WTC11 (cell line): ENCODE measurements at regions not wholly inside any gene's neighbourhood (a gene's known extent, or its start where the extent isn't known, plus 50 kb on each side); places are given as distances from the start of the nearest gene placed in this dataset.

ENCODE experiments used
- ATAC-seq: fragments of 200-7000 bp; cut with Tn5 transposase; 2 replicates; pipeline ENCODE4 v1.10.0; 2021; ENCODE audit warnings: mild to moderate bottlenecking, moderate library complexity
- CTCF ChIA-PET: fragments of 300-600 bp; sonication (Branson Sonifier 250); formaldehyde crosslinking; loops from one replicate; lab custom pipeline; 2021; ENCODE audit warnings: antibody characterized with exemption; lab: Charles Lee
- POLR2A ChIA-PET: fragments of 350-600 bp; sonication (Branson Sonifier 250); formaldehyde crosslinking; loops from one replicate; lab custom pipeline; 2021; ENCODE audit warnings: antibody characterized with exemption; lab: Charles Lee
- DNase-seq: peaks from one replicate; pipeline ENCODE4 v3.0.0; 2021; ENCODE audit warnings: low spot score
- H3K27ac Mint-ChIP-seq: 2 replicates; pipeline ENCODE4 v1.8.0; 2021; ENCODE audit warnings: mixed read lengths
- H3K27me3 Mint-ChIP-seq: 2 replicates; pipeline ENCODE4 v1.8.0; 2021; ENCODE audit warnings: low read depth, mild to moderate bottlenecking, moderate library complexity, mixed read lengths
- H3K36me3 Mint-ChIP-seq: 2 replicates; pipeline ENCODE4 v1.8.0; 2021; ENCODE audit warnings: mixed read lengths
- H3K4me1 Mint-ChIP-seq: 2 replicates; pipeline ENCODE4 v1.8.0; 2022; ENCODE audit warnings: mixed read lengths
- H3K4me3 Mint-ChIP-seq: 2 replicates; pipeline ENCODE4 v1.8.0; 2021; ENCODE audit warnings: mild to moderate bottlenecking, moderate library complexity, mixed read lengths
- H3K9me3 Mint-ChIP-seq: 2 replicates; pipeline ENCODE4 v1.8.0; 2021; ENCODE audit warnings: mixed read lengths
- ATF1 ChIP-seq: sonication (generic); formaldehyde crosslinking; IDR thresholded peaks from 2 replicates; pipeline ENCODE4 v1.8.1; 2023; ENCODE audit warnings: mild to moderate bottlenecking, moderate library complexity, missing genetic modification reagents
- ATF2 ChIP-seq: sonication (generic); formaldehyde crosslinking; IDR thresholded peaks from 2 replicates; pipeline ENCODE4 v1.8.1; 2022; ENCODE audit warnings: low read depth, missing genetic modification reagents, borderline replicate concordance
- ATF3 ChIP-seq: sonication (generic); formaldehyde crosslinking; conservative IDR thresholded peaks from 2 replicates; pipeline ENCODE4 v1.8.1; 2022; ENCODE audit warnings: mild to moderate bottlenecking, missing genetic modification reagents
- CBFB ChIP-seq: sonication (generic); formaldehyde crosslinking; IDR thresholded peaks from 2 replicates; pipeline ENCODE4 v1.8.1; 2022; ENCODE audit warnings: mild to moderate bottlenecking, low read depth, missing genetic modification reagents
- CREM ChIP-seq: sonication (generic); formaldehyde crosslinking; IDR thresholded peaks from 2 replicates; pipeline ENCODE4 v1.8.1; 2022; ENCODE audit warnings: mild to moderate bottlenecking, missing genetic modification reagents, moderate library complexity
- EMX1 ChIP-seq: fragments of 250-450 bp; sonication (Bioruptor Pico); IDR thresholded peaks from 2 replicates; pipeline ENCODE4 v1.8.0; 2021; ENCODE audit warnings: mild to moderate bottlenecking
- MXD4 ChIP-seq: fragments of 250-450 bp; sonication (Bioruptor Pico); IDR thresholded peaks from 2 replicates; pipeline ENCODE4 v1.8.0; 2021; ENCODE audit warnings: mild to moderate bottlenecking, moderate library complexity, borderline replicate concordance
- MYBL2 ChIP-seq: sonication (generic); formaldehyde crosslinking; IDR thresholded peaks from 2 replicates; pipeline ENCODE4 v1.8.1; 2023; ENCODE audit warnings: mild to moderate bottlenecking, moderate library complexity, missing genetic modification reagents
- NFATC4 ChIP-seq: fragments of 250-450 bp; sonication (Bioruptor Pico); IDR thresholded peaks from 2 replicates; pipeline ENCODE4 v1.9.0; 2021; ENCODE audit warnings: mild to moderate bottlenecking
- SOX15 ChIP-seq: fragments of 250-450 bp; sonication (Bioruptor Pico); IDR thresholded peaks from 2 replicates; pipeline ENCODE4 v1.9.0; 2021; ENCODE audit warnings: mild to moderate bottlenecking
- STAT6 ChIP-seq: sonication (generic); formaldehyde crosslinking; conservative IDR thresholded peaks from 2 replicates; pipeline ENCODE4 v1.8.1; 2023; ENCODE audit warnings: mild to moderate bottlenecking, low read depth, missing genetic modification reagents, moderate library complexity
- USF2 ChIP-seq: sonication (generic); formaldehyde crosslinking; IDR thresholded peaks from 2 replicates; pipeline ENCODE4 v1.8.1; 2023; ENCODE audit warnings: mild to moderate bottlenecking, missing genetic modification reagents, moderate library complexity
- ZBTB21 ChIP-seq: sonication (generic); formaldehyde crosslinking; IDR thresholded peaks from 2 replicates; pipeline ENCODE4 v1.8.1; 2023; ENCODE audit warnings: mild to moderate bottlenecking, missing genetic modification reagents, borderline replicate concordance
- ZBTB43 ChIP-seq: sonication (generic); formaldehyde crosslinking; IDR thresholded peaks from 2 replicates; pipeline ENCODE4 v1.8.1; 2023; ENCODE audit warnings: mild to moderate bottlenecking, missing genetic modification reagents
- ZMAT4 ChIP-seq: fragments of 250-450 bp; sonication (Bioruptor Pico); IDR thresholded peaks from 2 replicates; pipeline ENCODE4 v1.9.0; 2021; ENCODE audit warnings: mild to moderate bottlenecking
- ZNF263 ChIP-seq: sonication (generic); formaldehyde crosslinking; IDR thresholded peaks from 2 replicates; pipeline ENCODE4 v1.8.1; 2022; ENCODE audit warnings: low read depth, mild to moderate bottlenecking, moderate library complexity, missing genetic modification reagents
- ZNF416 ChIP-seq: fragments of 250-450 bp; sonication (Bioruptor Pico); IDR thresholded peaks from 2 replicates; pipeline ENCODE4 v1.9.0; 2021; ENCODE audit warnings: mild to moderate bottlenecking, inconsistent platforms
- ZNF423 ChIP-seq: fragments of 250-450 bp; sonication (Bioruptor Pico); IDR thresholded peaks from 2 replicates; pipeline ENCODE4 v2.1.2; 2022; ENCODE audit warnings: mild to moderate bottlenecking, moderate library complexity
- ZNF512 ChIP-seq: sonication (generic); formaldehyde crosslinking; IDR thresholded peaks from 2 replicates; pipeline ENCODE4 v1.8.1; 2022; ENCODE audit warnings: missing genetic modification reagents, borderline replicate concordance

GRCh38 chr18:60123031-60123430 lies 223.2 kb downstream of the PMAIP1 start (continued):
- TF ChIP-seq ZNF512 (CRISPR knock-in tag), result no peak
- no peak for TF ChIP-seq USF2 (CRISPR knock-in tag)
- no peak for TF ChIP-seq ZNF416 (CRISPR knock-in tag)
- no peak for TF ChIP-seq ATF3 (CRISPR knock-in tag)
- TF ChIP-seq CBFB (CRISPR knock-in tag), result no peak

- Mint-ChIP-seq H3K4me1 (peaks cover 15% of the 10 kb centered on the region), H3K4me3 (no peak overlapping the region), H3K9me3 (peaks cover 2% of the 10 kb centered on the region), H3K27me3 (no peaks in the 10 kb centered on the region), H3K36me3 (no peaks in the 10 kb centered on the region), H3K27ac (no peak overlapping the region)
- ChIA-PET POLR2A (no interaction called here), CTCF (no interaction called here)
- TF ChIP-seq ATF2, result no peak
- no peak for TF ChIP-seq ZNF423 (CRISPR knock-in tag)
- no peak for TF ChIP-seq ATF1 (CRISPR knock-in tag)
- no peak for TF ChIP-seq ZMAT4 (CRISPR knock-in tag)
- TF ChIP-seq MYBL2, result no peak
- no peak for TF ChIP-seq CREM (CRISPR knock-in tag)
- TF ChIP-seq MXD4 (CRISPR knock-in tag), result no peak
- no peak for TF ChIP-seq USF2 (CRISPR knock-in tag)
- no peak for TF ChIP-seq ZBTB43 (CRISPR knock-in tag)
- TF ChIP-seq ZBTB21, result no peak
- TF ChIP-seq NFATC4 (CRISPR knock-in tag), result no peak
- no peak for TF ChIP-seq EMX1 (CRISPR knock-in tag)
- DNase-seq (no peak), ATAC-seq (no peak)
These were observed 222.5 kb downstream of the PMAIP1 start for GRCh38 chr18:60122339-60122738.

- Mint-ChIP-seq H3K4me1 (peaks cover 23% of the 10 kb centered on the region), H3K27ac (no peak overlapping the region), H3K27me3 (no peaks in the 10 kb centered on the region), H3K9me3 (peaks cover 7% of the 10 kb centered on the region)
- ChIA-PET POLR2A (no interaction called here), CTCF (interaction anchor here (0.6 to 0.9 kb wide), 2 partner anchors 125 to 557 kb away, joined by 3 to 4 read pairs; no protein-coding TSS in a partner anchor)
- DNase-seq, result no peak
- ATAC-seq, result no peak
- TF ChIP-seq SOX15 (CRISPR knock-in tag), result no peak
- TF ChIP-seq STAT6 (CRISPR knock-in tag), result no peak
- no peak for TF ChIP-seq ZNF263 (CRISPR knock-in tag)
- TF ChIP-seq, all 79 proteins: peak for 0
- H3K36me3 Mint-ChIP-seq, result no peaks in the 10 kb centered on the region
- H3K4me3 Mint-ChIP-seq, result no peak overlapping the region
These were observed 220.5 kb downstream of the PMAIP1 start for GRCh38 chr18:60120231-60120750.
